Stimulated activated CD8-positive, alpha-beta memory T cell treated with anti-CD3 and anti-CD28 coated beads, Interleukin-7, amount 100 ng/mL, for 48 hours (primary cell): ENCODE measurements at regions not wholly inside any gene's neighbourhood (a gene's known extent, or its start where the extent isn't known, plus 50 kb on each side); places are given as distances from the start of the nearest gene placed in this dataset.
"Not testable (repeated sequence)": the region's sequence is repeated elsewhere in the genome, so short reads cannot be mapped to it uniquely, and the experiment has no call there.

ENCODE experiments used
- DNase-seq, 2 donors: peaks; one replicate each; pipeline ENCODE4 v3.0.0-alpha.2; 2020; ENCODE audit warnings: low read depth in 1 of 2; ENCODE audit errors: extremely low read depth in 1 of 2

DNA sequence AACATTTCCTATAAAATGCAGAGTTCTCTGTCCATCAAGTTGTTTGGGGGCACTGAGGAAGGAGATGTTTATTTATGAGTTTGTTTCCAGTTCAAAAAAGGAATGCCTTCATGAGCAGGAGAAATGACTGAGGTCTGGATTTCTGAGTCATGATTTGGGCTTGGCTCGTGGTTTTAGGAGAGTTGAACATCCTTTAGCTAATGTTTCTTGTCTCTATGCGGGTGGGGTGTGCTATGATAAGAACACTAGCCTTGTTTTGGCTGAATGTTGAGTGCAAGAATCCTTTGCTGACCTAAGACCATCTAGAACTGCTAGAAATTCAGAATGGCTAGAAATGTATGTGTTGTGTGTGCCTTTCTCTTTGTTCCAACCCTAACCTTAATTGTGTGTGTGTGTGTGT is 59.1 kb upstream of the NBPF11 start:
- DNase-seq: not testable (repeated sequence)

GRCh38 chr1:148210624-148211023 is 58.5 kb upstream of the NBPF11 start:
- DNase-seq: not testable (repeated sequence)

DNA sequence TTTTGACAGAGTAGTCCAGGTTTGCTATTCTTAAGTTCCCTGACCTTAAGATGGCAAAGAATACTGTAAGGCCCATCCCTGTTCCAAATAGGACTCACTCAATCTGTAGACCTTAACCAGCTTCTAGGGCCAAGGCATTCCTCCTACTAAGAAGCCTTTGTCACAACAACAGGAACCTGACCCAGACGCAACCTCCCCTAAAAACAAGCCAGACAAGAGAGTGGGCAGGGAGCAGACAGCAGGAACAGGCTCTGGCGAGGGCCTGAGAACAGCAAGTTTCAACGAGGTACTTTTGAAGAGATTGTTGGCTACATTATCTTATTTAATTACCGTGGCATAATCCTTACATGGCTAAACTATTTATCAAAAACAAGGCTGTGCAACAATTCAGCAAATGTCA is 58.1 kb upstream of the NBPF11 start:
- DNase-seq: not testable (repeated sequence)

DNA sequence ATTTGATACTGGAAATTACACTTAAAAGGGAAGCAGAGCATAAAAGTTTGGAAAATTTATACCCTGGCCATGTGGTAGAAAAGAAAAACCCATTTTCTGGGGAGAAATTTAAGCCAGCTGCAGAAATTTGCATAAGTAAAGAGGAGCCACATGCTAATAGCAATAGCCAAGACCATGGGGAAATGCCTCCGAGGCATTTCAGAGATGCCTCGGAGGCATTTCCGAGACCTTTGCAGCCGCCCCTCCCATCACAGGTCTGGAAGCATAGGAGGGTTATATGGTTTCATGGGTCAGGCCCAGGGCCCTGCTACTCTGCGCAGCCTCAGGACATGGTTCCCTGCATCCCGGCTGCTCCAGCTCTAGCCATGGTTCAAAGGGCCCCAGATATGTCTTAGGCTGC is 49.9 kb upstream of the NBPF11 start:
- DNase-seq: not testable (repeated sequence)
